Naive B cell (primary cell): ENCODE measurements at regions not wholly inside any gene's neighbourhood (a gene's known extent, or its start where the extent isn't known, plus 50 kb on each side); places are given as distances from the start of the nearest gene placed in this dataset.
"Not testable (repeated sequence)": the region's sequence is repeated elsewhere in the genome, so short reads cannot be mapped to it uniquely, and the experiment has no call there.

Experiments used
- ATAC-seq, 2 donors: fragments of 150-1000 bp; cut with Tn5 transposase; 2 replicates each; pipeline ENCODE4 v1.10.0; 2021; ENCODE audit warnings: low read depth in 2 of 2, mild to moderate bottlenecking in 2 of 2, moderate library complexity in 2 of 2
- DNase-seq: peaks from one replicate; pipeline ENCODE4 v3.0.0; 2022
- H3K27ac Mint-ChIP-seq, 6 donors: one replicate each; pipeline ENCODE4 v1.8.0; 2020 to 2022; ENCODE audit warnings: mild to moderate bottlenecking in 6 of 6, mixed read lengths in 6 of 6, moderate library complexity in 5 of 6, inconsistent platforms in 2 of 6
- H3K27me3 Mint-ChIP-seq, 3 donors: one replicate each; pipeline ENCODE4 v1.8.0; 2021 to 2022; ENCODE audit warnings: mixed read lengths in 3 of 3, mild to moderate bottlenecking in 1 of 3
- H3K36me3 Mint-ChIP-seq, 2 donors: one replicate each; pipeline ENCODE4 v1.8.0; 2020 to 2022; ENCODE audit warnings: mixed read lengths in 2 of 2, inconsistent platforms in 1 of 2, mild to moderate bottlenecking in 1 of 2
- H3K4me1 Mint-ChIP-seq, 3 donors: one replicate each; pipeline ENCODE4 v1.8.0; 2020 to 2022; ENCODE audit warnings: mixed read lengths in 3 of 3, inconsistent platforms in 1 of 3, mild to moderate bottlenecking in 1 of 3, moderate library complexity in 1 of 3
- H3K4me3 Mint-ChIP-seq, 8 donors: one replicate each; pipeline ENCODE4 v1.8.0; 2020 to 2022; ENCODE audit warnings: mild to moderate bottlenecking in 8 of 8, mixed read lengths in 8 of 8, moderate library complexity in 8 of 8, inconsistent platforms in 2 of 8
- H3K9me3 Mint-ChIP-seq, 7 donors: one replicate each; pipeline ENCODE4 v1.8.0; 2020 to 2022; ENCODE audit warnings: mixed read lengths in 7 of 7, mild to moderate bottlenecking in 5 of 7, inconsistent platforms in 2 of 7, moderate library complexity in 1 of 7

DNA sequence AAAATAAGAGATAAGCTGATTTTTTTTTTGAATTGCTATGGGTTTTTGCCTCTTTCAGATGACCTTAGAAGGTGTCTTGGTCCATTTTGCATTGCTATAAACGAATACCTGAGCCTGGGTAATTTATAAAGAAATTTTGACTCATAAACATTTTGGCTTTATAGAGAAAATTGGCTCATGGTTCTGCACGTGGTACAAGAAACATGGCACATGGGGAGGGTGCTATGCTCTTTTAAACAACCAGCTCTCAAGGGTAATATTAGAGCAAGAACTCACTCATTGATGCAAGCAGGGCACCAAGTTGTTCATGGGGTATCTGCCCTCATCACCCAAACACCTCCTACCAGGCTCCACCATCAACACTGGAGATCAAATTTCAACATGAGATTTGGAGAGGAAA is 408.8 kb downstream of the NUP35 start:
- ATAC-seq: no peak
- DNase-seq: no peak
- Mint-ChIP-seq H3K27me3 (no peaks in the 10 kb centered on the region), H3K4me1 (no peaks in the 10 kb centered on the region), H3K27ac (no peak overlapping the region), H3K36me3 (no peaks in the 10 kb centered on the region), H3K9me3 (peaks cover 0 to 15% (median 5%) of the 10 kb centered on the region in 7 donors), H3K4me3 (no peak overlapping the region)

DNA sequence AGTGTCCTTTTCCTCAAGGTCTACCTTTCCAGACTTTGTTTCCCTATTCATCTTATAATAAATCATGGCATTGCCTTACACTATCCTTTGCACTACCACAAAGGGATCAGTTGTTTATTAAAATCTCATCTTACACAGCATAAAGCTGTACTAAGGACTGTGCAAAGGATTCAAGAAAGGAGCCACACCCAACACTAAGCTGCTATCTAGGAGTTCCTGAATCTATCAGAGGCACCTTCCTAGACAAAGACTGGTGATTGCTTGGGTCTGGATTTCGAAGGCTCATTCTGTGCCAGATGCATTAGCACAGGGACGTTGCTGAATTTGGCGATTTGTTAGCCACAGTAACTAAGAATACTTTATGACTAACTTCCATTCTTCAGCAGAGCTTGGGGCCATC is 412.0 kb downstream of the NUP35 start:
- Mint-ChIP-seq H3K27me3 (no peaks in the 10 kb centered on the region), H3K4me1 (no peaks in the 10 kb centered on the region), H3K27ac (no peak overlapping the region), H3K4me3 (no peak overlapping the region), H3K36me3 (no peaks in the 10 kb centered on the region), H3K9me3 (peaks cover 0 to 10% (median 2%) of the 10 kb centered on the region in 7 donors)
- DNase-seq (no peak), ATAC-seq (no peak)

DNA sequence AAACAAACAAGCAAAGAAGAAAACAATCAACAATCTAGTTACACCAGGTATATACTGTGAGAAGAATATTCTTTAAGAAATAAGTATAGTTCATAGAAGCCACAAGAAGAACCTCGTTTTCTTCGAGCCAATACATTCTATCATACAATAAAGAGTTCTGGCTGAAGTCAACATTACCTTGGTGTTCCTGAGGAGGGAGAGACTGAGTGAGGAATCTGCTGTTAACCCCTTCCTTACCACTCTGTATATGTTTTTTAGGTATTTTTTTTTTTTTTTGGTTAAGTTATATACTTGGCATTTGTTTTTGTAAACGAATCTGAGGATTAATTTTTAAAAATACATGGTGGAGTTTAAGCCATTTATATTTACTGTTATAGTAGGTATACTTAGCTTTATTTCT is 412.5 kb downstream of the NUP35 start:
- peaks cover 0 to 7% (median 2%) of the 10 kb centered on the region in 7 donors for H3K9me3 Mint-ChIP-seq
- H3K27ac Mint-ChIP-seq: no peak overlapping the region
- DNase-seq: no peak
- no peaks in the 10 kb centered on the region for H3K36me3 Mint-ChIP-seq
- no peak overlapping the region for H3K4me3 Mint-ChIP-seq
- no peaks in the 10 kb centered on the region for H3K27me3 Mint-ChIP-seq
- ATAC-seq: no peak
- H3K4me1 Mint-ChIP-seq: no peaks in the 10 kb centered on the region

DNA sequence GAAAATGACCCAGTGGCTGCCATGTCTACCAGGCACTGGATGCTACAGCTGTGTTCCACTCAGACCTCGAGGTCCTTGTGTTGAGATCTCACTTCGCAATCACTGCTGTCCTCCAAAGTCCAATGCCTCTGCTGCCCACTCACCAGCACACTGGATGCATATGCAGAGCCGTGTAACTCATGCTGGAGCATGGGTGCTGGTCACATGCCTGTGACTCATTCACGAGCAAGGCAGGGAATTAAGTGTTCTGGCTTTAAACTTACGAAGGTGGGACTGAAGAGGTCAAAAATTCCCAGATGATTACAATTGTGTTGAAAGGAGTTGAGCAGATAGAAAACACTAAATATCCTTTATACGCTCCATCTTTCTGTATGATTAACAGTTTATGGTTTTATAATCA is 417.5 kb downstream of the NUP35 start:
- Mint-ChIP-seq H3K4me1 (no peaks in the 10 kb centered on the region), H3K4me3 (no peak overlapping the region), H3K27me3 (no peaks in the 10 kb centered on the region), H3K36me3 (peaks cover 0 to 4% of the 10 kb centered on the region in 2 donors), H3K9me3 (peaks cover 0 to 23% (median 12%) of the 10 kb centered on the region in 7 donors), H3K27ac (no peak overlapping the region)
- DNase-seq: no peak
- ATAC-seq: no peak

DNA sequence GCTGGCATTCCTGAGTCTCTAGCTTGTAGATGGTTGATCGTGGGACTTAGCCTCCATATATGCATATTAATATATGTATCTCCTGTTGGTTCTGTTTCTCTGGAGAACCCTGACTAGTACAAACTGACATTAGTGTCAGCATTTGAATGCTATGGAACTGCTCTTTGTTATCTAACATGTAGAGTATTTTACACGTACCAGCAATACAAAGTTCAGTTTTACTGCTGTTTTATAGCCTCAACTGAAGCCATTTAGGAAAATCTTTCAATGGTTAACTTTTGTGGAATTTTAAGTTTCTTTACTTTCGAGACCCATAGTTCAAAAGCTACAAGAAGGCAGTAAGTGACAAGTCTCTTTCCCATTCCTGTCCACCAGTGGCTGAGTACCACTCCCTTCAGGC is 418.4 kb downstream of the NUP35 start:
- peaks cover 0 to 24% (median 14%) of the 10 kb centered on the region in 7 donors for H3K9me3 Mint-ChIP-seq
- H3K27me3 Mint-ChIP-seq: no peaks in the 10 kb centered on the region
- DNase-seq (no peak), ATAC-seq (no peak)
- peak overlapping the region in 1 of 6 donors; percentile 39 for H3K27ac Mint-ChIP-seq
- H3K4me3 Mint-ChIP-seq: no peak overlapping the region
- peaks cover 0 to 4% of the 10 kb centered on the region in 2 donors for H3K36me3 Mint-ChIP-seq
- no peaks in the 10 kb centered on the region for H3K4me1 Mint-ChIP-seq

DNA sequence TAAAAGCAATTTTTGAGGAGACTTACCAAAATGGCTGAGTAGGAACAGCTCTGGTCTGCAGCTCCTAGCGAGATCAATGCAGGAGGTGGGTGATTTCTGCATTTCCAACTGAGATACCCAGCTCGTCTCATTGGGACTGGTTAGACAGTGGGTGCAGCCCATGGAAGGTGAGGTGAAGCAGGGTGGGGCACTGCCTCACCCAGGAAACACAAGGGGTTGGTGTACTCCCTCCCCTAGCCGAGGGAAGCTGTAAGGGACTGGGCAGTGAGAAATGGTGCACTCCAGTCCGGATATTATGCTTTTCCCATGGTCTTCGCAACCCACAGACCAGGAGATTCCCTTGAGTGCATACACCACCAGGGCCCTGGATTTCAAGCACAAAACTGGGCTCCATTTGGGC is 419.0 kb downstream of the NUP35 start:
- Mint-ChIP-seq H3K9me3 (peaks cover 6 to 29% (median 20%) of the 10 kb centered on the region in 7 donors), H3K27me3 (no peaks in the 10 kb centered on the region), H3K4me3 (peak overlapping the region in 1 of 8 donors; percentile 25), H3K27ac (no peak overlapping the region), H3K36me3 (peaks cover 0 to 4% of the 10 kb centered on the region in 2 donors), H3K4me1 (no peaks in the 10 kb centered on the region)
- ATAC-seq (no peak), DNase-seq (no peak)

DNA sequence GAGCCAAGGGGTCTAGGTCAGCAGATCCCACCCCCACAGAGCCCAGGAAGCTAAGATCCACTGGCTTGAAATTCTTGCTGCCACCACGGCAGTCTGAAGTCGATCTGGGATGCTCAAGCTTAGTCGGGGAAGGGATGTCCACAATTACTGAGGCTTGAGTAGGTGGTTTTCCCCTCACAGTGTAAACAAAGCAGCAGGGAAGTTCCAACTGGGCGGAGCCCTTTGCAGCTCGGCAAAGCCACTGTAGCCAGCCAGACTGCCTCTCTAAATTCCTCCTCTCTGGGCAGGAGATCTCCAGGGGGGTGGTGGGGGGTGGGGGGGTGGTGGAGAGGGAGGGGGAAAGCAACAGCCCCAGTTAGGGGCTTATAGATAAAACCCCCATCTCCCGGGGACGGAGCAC is 419.5 kb downstream of the NUP35 start:
- Mint-ChIP-seq H3K27ac (no peak overlapping the region), H3K4me1 (no peaks in the 10 kb centered on the region), H3K36me3 (peaks cover 0 to 4% of the 10 kb centered on the region in 2 donors), H3K9me3 (peaks cover 6 to 33% (median 23%) of the 10 kb centered on the region in 7 donors), H3K4me3 (no peak overlapping the region), H3K27me3 (no peaks in the 10 kb centered on the region)
- no peak for DNase-seq
- ATAC-seq: no peak

DNA sequence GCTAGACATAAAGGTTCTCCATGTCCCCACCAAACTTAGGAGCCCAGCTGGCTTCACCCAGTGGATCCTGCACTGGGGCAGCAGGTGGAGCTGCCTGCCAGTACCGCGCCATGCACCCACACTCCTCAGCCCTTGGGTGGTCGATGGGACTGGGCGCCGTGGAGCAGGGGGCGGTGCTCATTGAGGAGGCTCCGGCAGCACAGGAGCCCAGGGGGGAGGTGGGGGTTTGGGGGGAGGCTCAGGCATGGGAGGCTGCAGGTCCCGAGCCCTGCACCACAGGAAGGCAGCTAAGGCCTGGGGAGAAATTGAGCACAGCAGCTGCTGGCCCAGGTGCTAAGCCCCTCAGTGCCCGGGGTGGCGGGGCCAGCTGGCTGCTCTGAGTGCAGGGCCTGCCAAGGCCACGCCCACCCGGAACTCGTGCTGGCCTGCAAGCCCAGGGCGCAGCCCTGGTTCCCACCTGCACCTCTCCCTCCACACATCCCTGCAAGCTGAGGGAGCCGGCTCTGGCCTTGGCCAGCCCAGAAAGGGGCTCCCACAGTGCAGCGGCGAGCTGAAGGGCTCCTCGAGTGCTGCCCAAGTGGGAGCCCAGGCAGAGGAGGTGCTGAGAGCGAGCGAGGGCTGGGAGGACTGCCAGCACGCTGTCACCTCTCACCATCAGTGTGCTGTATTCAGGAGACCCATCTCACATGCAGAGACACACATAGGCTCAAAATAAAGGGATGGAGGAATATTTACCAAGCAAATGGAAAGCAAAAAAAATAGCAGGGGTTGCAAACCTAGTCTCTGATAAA is 422.5 kb downstream of the NUP35 start:
- not testable (repeated sequence) for ATAC-seq, H3K4me1 Mint-ChIP-seq, DNase-seq, H3K27ac Mint-ChIP-seq, H3K4me3 Mint-ChIP-seq, H3K27me3 Mint-ChIP-seq, H3K36me3 Mint-ChIP-seq
- H3K9me3 Mint-ChIP-seq: peaks cover 10 to 52% (median 23%) of the 10 kb centered on the region in 7 donors

DNA sequence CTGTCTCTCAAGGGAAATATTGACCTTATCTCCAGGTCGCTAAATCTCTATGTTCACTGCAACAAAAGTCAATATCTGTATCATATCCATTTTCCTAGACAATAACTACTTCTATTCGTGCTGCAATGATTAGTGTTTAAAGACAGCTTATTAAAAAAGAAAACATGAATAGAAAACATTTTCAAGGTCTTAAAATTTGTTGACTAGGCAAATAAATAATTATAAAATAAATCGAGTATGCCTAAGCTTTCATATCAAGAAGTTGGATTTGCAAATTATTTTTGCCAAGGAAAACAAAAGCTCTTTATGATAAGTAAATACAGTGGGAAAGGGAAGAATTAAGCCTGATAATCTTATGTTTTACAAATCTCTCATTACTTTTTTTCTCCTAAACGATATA is 428.5 kb downstream of the NUP35 start:
- H3K27ac Mint-ChIP-seq: no peak overlapping the region
- H3K36me3 Mint-ChIP-seq: no peaks in the 10 kb centered on the region
- no peaks in the 10 kb centered on the region for H3K4me1 Mint-ChIP-seq
- ATAC-seq: no peak
- no peak for DNase-seq
- peaks cover 3 to 34% (median 11%) of the 10 kb centered on the region in 7 donors for H3K9me3 Mint-ChIP-seq
- no peaks in the 10 kb centered on the region for H3K27me3 Mint-ChIP-seq
- H3K4me3 Mint-ChIP-seq: no peak overlapping the region

DNA sequence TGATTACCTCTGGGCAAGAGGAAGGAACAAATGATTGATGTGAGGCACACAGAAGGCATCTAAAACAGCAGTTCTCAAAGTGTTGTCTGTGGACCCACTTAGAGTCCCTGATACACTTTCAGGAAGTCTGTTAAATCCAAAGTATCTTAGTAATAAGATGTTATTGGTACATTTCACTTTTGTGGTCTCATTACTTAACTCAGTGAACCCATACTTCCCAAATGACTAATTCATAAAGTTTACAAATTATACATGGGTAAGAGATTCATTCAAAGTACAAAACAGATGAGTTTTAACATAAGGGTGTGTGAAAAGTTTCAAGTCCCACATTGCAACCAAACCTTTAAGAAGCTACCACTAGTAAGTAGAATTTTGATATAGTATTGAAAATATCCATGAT is 440.5 kb downstream of the NUP35 start:
- H3K36me3 Mint-ChIP-seq: no peaks in the 10 kb centered on the region
- no peak for ATAC-seq
- H3K27ac Mint-ChIP-seq: no peak overlapping the region
- DNase-seq: no peak
- H3K27me3 Mint-ChIP-seq: no peaks in the 10 kb centered on the region
- no peaks in the 10 kb centered on the region for H3K4me1 Mint-ChIP-seq
- peaks cover 0 to 2% (median 0%) of the 10 kb centered on the region in 7 donors for H3K9me3 Mint-ChIP-seq
- H3K4me3 Mint-ChIP-seq: no peak overlapping the region

DNA sequence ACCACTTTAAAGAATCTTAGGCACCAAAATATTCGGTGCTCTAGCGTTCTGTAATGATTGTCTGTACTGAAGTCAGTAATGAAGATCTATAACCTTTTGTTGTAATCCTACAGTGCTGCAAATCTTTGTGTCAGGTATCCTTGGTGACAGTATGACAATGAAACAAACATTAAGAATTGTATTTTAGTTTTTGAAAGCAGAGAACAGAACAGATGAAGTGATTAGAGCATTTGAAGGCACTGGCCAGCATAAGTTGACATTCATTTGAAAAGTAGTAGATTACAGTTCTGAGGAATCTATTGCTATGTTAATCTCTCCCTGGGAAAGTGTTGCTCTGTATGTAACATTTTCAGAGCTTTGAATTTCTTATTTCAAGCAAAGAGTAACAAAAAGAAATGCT is 451.2 kb downstream of the NUP35 start:
- Mint-ChIP-seq H3K27me3 (no peaks in the 10 kb centered on the region), H3K4me3 (no peak overlapping the region), H3K4me1 (no peaks in the 10 kb centered on the region), H3K36me3 (no peaks in the 10 kb centered on the region), H3K27ac (no peak overlapping the region), H3K9me3 (peaks cover 6 to 27% (median 15%) of the 10 kb centered on the region in 7 donors)
- DNase-seq (no peak), ATAC-seq (no peak)

DNA sequence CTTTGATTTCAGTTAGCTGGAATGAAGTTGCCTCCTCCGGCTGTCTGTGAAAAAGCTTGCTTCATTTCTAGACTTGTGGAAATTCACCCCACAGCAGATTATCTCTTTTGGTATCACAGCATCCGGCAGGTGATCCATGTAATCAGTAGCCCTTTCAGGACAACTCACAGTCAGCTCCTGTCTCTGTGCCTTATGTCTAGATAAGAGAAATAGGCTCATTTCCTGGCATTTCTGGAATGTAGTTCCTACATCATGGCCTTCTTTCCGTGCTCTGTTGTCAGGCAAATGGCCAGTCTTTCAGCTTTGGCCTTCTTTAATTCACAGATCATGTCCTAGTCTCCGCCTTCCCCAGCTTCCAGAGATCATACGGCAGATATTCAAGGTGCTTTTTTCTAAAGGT is 455.4 kb downstream of the NUP35 start:
- H3K36me3 Mint-ChIP-seq: no peaks in the 10 kb centered on the region
- DNase-seq (no peak), ATAC-seq (no peak)
- H3K9me3 Mint-ChIP-seq: peaks cover 4 to 9% (median 6%) of the 10 kb centered on the region in 7 donors
- no peaks in the 10 kb centered on the region for H3K27me3 Mint-ChIP-seq
- no peak overlapping the region for H3K4me3 Mint-ChIP-seq
- no peaks in the 10 kb centered on the region for H3K4me1 Mint-ChIP-seq
- H3K27ac Mint-ChIP-seq: no peak overlapping the region

DNA sequence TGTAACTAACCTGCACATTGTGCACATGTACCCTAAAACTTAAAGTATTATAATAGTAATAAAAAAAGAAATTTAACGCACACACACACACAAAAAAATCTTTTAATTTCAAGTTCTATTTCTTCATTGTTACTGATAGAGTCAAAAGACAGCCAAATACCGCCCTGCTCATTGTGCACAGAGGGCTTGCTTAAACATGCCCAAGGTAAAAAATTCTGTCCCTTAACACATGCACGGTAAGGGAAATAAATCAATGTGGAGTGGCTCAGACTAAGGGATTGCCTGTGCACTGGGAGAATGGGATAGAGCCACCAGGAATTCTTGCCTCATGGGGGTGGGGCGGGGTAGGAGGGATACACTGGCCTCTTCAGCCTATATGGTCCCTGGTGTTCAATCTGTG is 468.0 kb downstream of the NUP35 start:
- DNase-seq (no peak), ATAC-seq (no peak)
- H3K36me3 Mint-ChIP-seq: no peaks in the 10 kb centered on the region
- H3K27ac Mint-ChIP-seq: no peak overlapping the region
- H3K4me3 Mint-ChIP-seq: no peak overlapping the region
- H3K27me3 Mint-ChIP-seq: no peaks in the 10 kb centered on the region
- H3K4me1 Mint-ChIP-seq: no peaks in the 10 kb centered on the region
- H3K9me3 Mint-ChIP-seq: peaks cover 0 to 8% (median 4%) of the 10 kb centered on the region in 7 donors

DNA sequence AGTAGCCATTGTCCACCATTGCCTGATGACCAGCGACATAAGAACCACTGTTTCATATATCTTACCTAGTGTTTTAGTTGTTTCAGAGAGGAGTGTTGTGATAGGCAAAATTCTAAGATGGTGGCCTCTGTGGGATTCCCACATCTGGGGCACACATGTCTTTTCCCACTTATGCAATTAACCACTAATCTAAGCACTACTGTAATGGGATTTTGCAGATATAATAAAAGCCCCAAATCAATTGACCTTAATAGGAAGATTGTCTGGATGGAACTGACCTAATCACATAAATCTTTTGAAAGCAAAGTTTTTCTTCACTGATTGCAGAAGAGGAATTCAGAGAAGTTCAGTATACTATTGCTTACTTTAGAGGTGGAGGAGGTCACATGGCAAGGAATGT is 469.9 kb downstream of the NUP35 start:
- ATAC-seq: no peak
- no peaks in the 10 kb centered on the region for H3K36me3 Mint-ChIP-seq
- peaks cover 0 to 5% (median 2%) of the 10 kb centered on the region in 7 donors for H3K9me3 Mint-ChIP-seq
- H3K27me3 Mint-ChIP-seq: no peaks in the 10 kb centered on the region
- no peaks in the 10 kb centered on the region for H3K4me1 Mint-ChIP-seq
- no peak overlapping the region for H3K27ac Mint-ChIP-seq
- DNase-seq: no peak
- H3K4me3 Mint-ChIP-seq: no peak overlapping the region
